Activated CD8-positive, alpha-beta memory T cell treated with anti-CD3 and anti-CD28 coated beads, Interleukin-2, amount 50 U/mL, for 48 hours (primary cell): ENCODE measurements at regions not wholly inside any gene's neighbourhood (a gene's known extent, or its start where the extent isn't known, plus 50 kb on each side); places are given as distances from the start of the nearest gene placed in this dataset.

Experiments
- DNase-seq: peaks from one replicate; pipeline ENCODE4 v3.0.0-alpha.2; 2020

DNA sequence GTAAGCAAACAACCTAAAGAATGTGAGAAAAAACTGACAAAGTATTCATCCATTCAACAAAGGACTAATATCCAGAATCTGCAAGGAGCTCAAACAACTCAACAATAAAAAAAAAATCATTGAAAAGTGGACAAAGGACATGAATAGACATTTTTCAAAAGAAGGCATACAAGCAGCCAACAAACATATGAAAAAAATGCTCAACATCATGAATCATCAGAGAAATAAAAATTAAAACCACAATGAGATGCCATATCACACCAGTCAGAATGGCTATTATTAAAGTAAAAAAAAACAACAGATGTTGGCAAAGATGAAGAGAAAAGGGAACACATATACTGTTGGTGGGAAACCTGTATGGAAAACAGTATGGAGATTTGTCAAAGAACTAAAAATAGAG lies 120.7 kb upstream of the ADGRL3 start:
- DNase-seq = no peak

DNA sequence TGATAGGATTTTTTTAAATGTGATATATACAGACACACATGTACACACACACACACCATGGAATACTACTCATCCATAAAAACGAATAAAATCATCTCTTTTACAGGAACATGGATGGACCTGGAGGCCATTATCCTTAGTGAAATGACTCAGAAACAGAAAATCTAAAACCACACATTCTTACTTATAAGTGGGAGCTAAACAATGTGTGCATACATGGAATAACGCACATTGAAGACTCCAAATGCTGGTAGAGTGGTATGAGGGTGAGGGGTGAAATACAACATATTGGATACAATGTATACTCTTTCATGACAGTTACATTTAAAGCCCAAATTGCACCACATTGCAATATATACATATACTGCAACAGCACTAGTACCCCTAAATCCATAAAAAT lies 120.2 kb upstream of the ADGRL3 start:
- no peak for DNase-seq

DNA sequence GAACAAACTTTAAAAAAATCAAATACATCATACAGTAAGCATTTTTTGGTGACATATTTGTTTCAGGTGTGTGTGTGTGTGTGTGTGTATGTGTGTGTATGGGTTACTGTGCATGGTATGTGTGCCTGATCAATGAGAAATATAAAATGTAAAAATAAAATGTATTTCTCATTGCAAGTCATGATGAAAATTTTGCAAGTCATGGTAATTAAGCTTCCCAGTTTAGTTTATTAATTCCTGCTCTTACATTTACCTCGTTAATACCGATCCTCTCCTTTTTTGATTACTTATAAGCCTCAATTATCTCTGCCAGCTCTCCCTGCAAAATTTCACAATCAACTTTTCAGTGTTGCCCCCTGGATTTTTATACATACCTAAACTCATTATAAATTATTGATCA lies 114.6 kb upstream of the ADGRL3 start:
- no peak for DNase-seq

DNA sequence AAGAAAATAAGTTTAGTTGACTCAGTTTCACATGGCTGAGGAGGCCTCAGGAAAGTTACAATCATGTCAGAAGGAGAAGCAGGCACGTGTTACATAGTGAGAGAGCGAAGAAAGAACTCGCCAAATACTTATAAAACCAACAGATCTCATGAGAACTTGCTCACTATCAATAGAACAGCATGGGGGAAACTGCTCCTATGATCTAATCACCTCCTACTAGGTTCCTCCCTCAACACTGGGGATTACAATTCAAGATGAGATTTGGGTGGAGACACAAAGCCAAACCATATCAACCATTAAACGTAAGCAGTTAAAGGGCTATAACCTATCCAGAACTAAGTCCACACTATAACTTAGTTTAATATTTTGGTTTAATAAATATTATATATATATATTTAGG lies 113.8 kb upstream of the ADGRL3 start:
- no peak for DNase-seq

DNA sequence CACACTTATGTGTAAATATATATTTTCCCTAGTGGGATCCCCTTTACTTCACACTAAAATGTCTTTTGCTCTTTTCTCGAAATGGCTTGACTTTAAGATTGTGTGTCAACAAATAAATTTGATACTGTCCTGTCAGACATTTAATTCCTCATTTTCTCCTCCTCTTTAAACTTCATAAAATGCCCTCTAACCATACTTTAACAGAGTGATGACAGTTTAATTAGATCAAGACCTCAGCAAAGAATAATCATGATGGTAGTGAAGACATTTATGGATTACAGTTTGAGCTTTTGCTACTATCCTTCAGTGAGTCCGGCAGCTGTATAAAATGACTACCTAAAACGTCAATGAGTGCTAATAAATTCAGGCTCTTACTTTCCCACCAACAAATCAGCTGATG lies 113.1 kb upstream of the ADGRL3 start:
- no peak for DNase-seq

DNA sequence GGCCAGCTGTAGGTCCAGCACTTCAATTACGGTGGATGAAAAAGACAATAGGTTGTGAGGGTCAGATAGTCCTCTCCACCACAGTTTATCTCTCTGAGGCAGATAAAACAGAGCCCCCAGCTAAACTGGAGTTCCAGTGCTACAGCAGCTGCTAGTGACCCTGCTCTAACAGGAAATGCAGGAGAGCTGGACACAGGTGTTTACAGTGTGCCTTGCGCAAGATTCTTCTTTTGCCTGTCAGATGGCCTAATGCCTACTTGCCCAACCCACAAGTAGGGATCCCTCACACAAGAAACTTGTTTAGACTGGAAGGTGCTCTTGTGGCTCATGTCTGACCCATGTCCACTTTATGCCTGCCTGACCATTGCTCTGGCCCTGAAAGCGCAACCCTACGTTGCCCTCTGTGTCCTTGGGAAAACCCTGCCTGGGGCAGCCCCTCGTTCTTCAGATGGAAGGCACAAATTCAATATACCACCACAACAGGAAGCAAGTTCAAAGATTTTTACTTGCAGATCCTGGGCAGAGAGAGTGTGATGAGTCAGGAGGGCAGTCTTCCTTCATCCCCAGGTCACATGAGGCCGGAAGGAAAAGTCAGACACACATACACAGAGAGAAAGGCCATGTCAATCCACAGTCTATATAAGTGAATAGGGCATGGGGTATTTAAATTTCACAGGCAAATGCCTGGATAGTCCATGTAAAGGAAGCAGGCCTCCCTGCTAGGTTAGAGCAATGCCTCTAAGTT lies 105.1 kb upstream of the ADGRL3 start:
- no peak for DNase-seq

DNA sequence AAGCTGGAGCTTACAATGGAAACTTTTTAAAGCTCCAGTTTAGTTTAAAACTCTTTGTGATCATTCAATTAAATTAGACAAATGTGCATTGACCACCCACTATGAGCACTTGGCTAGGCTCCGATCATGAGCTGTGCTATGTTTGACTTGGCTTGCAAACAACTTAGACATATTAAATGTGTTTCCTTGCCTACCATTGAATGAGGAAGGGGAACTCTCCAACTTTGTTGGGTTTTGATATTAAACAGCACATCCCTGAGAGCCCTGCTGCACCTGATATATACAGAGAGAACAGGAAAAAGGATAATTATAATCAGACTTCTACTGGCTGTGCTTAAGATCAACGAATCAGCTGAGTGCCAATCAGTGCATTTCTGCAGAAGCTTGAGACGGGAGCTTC lies 71.4 kb upstream of the ADGRL3 start:
- no peak for DNase-seq

DNA sequence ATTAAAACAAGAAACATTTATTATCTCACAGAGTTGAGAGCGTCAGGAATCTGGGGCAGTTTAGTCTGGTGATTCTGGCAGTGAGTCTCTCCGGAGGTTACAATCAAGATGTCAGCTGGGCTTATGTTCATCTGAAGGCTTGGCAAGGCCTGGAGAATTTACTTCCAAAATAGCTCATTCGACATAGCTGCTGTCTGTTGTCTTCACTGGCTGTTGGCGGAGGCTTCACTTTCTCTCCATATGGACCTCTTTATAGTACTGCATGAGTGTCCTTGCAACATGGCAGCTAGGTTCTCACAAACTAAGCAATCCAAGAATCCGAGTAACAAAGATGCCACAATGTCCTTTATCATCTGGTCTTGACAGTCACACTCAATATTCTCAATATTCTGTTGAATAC lies 70.2 kb upstream of the ADGRL3 start:
- no peak for DNase-seq

DNA sequence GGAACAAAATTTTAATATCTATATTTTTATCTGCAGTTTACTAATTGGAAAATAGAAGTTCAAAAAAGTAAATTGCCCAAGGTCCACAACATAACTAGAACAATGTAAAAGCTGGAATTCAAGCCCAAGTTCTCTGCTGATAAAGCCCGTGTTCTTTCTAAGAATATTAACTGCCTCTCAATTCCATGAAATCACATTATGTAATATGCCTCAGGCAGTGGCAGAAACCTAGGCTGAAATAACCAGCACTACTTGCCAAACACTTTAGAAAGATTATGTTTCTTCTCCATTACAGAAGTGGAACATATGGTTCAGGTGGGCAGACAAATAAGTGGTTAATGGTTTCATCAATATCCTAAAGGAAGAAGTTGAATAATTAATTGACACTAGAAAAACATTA lies 56.7 kb upstream of the ADGRL3 start:
- no peak for DNase-seq

DNA sequence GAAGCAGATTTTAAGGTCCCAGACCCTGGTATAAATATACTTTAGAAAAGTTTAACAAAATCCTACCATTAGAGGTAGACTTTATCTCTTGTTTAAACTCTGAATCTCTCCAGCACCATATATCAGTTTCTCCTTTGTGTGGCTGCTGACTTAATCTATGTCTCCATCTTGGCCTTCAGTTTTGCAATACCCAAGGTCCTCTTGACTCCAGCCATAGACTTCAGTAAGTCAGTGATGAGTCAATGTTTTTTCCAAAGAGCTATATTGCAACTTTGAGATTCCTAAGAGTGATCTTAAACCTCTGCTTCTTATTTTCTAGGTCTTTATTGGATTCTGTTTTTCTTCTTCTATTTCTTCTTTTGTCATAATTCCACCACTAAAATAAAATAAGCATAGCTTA lies 50.8 kb upstream of the ADGRL3 start:
- no peak for DNase-seq
